Upper lobe of right lung (tissue), 1 donor: ENCODE measurements at regions not wholly inside any gene's neighbourhood (a gene's known extent, or its start where the extent isn't known, plus 50 kb on each side); places are given as distances from the start of the nearest gene placed in this dataset.

Experiments
- ATAC-seq: fragments of 200-7000 bp; cut with Tn5 transposase; one replicate; pipeline ENCODE4 v1.9.1; 2020; ENCODE audit warnings: mild to moderate bottlenecking, moderate library complexity
- DNase-seq: peaks from one replicate; pipeline ENCODE4 v3.0.0-alpha.2; 2020
- H3K27ac ChIP-seq: fragments of 200-600 bp; one replicate; pipeline ENCODE4 v1.8.0; 2022
- H3K27me3 ChIP-seq: fragments of 200-600 bp; one replicate; pipeline ENCODE4 v1.8.0; 2022; ENCODE audit warnings: mild to moderate bottlenecking
- H3K36me3 ChIP-seq: fragments of 200-600 bp; one replicate; pipeline ENCODE4 v1.8.0; 2022
- H3K4me1 ChIP-seq: fragments of 200-600 bp; one replicate; pipeline ENCODE4 v1.8.0; 2022
- H3K4me3 ChIP-seq: fragments of 200-600 bp; one replicate; pipeline ENCODE4 v1.8.0; 2022; ENCODE audit warnings: mild to moderate bottlenecking
- H3K9me3 ChIP-seq: fragments of 200-600 bp; one replicate; pipeline ENCODE4 v1.8.0; 2022
- CTCF ChIP-seq: fragments of 200-600 bp; IDR thresholded peaks from one replicate; pipeline ENCODE4 v1.8.0; 2022; ENCODE audit warnings: antibody characterized with exemption
- intact Hi-C: fragments of 100-400 bp; cut with DNase I; formaldehyde crosslinking; loops from one replicate; pipeline ENCODE4 v1.11.0; 2022
- donor health status: DM: no; HTN: yes; CAD: no; lungs with severe emphysema.

GRCh38 chr2:217142649-217143266 lies 282.9 kb upstream of the TNP1 start:
- Histone ChIP-seq H3K9me3 (peaks cover 4% of the 10 kb centered on the region), H3K27ac (no peak overlapping the region), H3K36me3 (no peaks in the 10 kb centered on the region), H3K4me3 (no peak overlapping the region), H3K4me1 (no peaks in the 10 kb centered on the region), H3K27me3 (no peaks in the 10 kb centered on the region)
- DNase-seq (no peak), ATAC-seq (no peak)
- TF ChIP-seq CTCF: peak; percentile 52
- intact Hi-C loops: no loop called here

- H3K4me3 ChIP-seq: no peak overlapping the region
- no peak for TF ChIP-seq CTCF
- H3K27ac ChIP-seq: no peak overlapping the region
- H3K36me3 ChIP-seq: no peaks in the 10 kb centered on the region
- ATAC-seq (no peak), DNase-seq (no peak)
- H3K9me3 ChIP-seq: peaks cover 4% of the 10 kb centered on the region
- intact Hi-C loops: no loop called here
- no peaks in the 10 kb centered on the region for H3K27me3 ChIP-seq
- H3K4me1 ChIP-seq: no peaks in the 10 kb centered on the region
Observed at GRCh38 chr2:217138284-217138683, 278.4 kb upstream of the TNP1 start.

GRCh38 chr2:217127744-217128143 lies 267.9 kb upstream of the TNP1 start:
- no peak for ATAC-seq
- no peak overlapping the region for H3K27ac ChIP-seq
- DNase-seq: no peak
- intact Hi-C loops: no loop called here
- H3K4me1 ChIP-seq: no peaks in the 10 kb centered on the region
- no peaks in the 10 kb centered on the region for H3K27me3 ChIP-seq
- H3K9me3 ChIP-seq: no peaks in the 10 kb centered on the region
- no peaks in the 10 kb centered on the region for H3K36me3 ChIP-seq
- no peak overlapping the region for H3K4me3 ChIP-seq
- TF ChIP-seq CTCF: no peak

- no peak overlapping the region for H3K4me3 ChIP-seq
- no peaks in the 10 kb centered on the region for H3K27me3 ChIP-seq
- ATAC-seq: no peak
- intact Hi-C loops: no loop called here
- H3K9me3 ChIP-seq: no peaks in the 10 kb centered on the region
- DNase-seq: no peak
- no peaks in the 10 kb centered on the region for H3K4me1 ChIP-seq
- H3K27ac ChIP-seq: no peak overlapping the region
- no peaks in the 10 kb centered on the region for H3K36me3 ChIP-seq
- no peak for TF ChIP-seq CTCF
Observed at GRCh38 chr2:217125014-217125413, 265.1 kb upstream of the TNP1 start.

GRCh38 chr2:217124050-217124449 lies 264.2 kb upstream of the TNP1 start:
- H3K4me3 ChIP-seq: no peak overlapping the region
- no peaks in the 10 kb centered on the region for H3K36me3 ChIP-seq
- DNase-seq (no peak), ATAC-seq (no peak)
- no peaks in the 10 kb centered on the region for H3K9me3 ChIP-seq
- no peaks in the 10 kb centered on the region for H3K27me3 ChIP-seq
- no peak for TF ChIP-seq CTCF
- H3K27ac ChIP-seq: no peak overlapping the region
- intact Hi-C loops: no loop called here
- H3K4me1 ChIP-seq: no peaks in the 10 kb centered on the region

- H3K9me3 ChIP-seq: no peaks in the 10 kb centered on the region
- no peak for TF ChIP-seq CTCF
- DNase-seq (no peak), ATAC-seq (no peak)
- no peaks in the 10 kb centered on the region for H3K27me3 ChIP-seq
- no peak overlapping the region for H3K27ac ChIP-seq
- H3K4me3 ChIP-seq: no peak overlapping the region
- intact Hi-C loops: no loop called here
- H3K4me1 ChIP-seq: no peaks in the 10 kb centered on the region
- no peaks in the 10 kb centered on the region for H3K36me3 ChIP-seq
Observed at GRCh38 chr2:217121565-217121964, 261.7 kb upstream of the TNP1 start.
